ENCODE measurements at regions not wholly inside any gene's neighbourhood (a gene's known extent, or its start where the extent isn't known, plus 50 kb on each side); places are given as distances from the start of the nearest gene placed in this dataset.

GRCh38 chr12:92341065-92341668 lies 195.5 kb upstream of the BTG1 start:
- no peaks in the 10 kb centered on the region for H3K36me3 ChIP-seq (ENCODE audit: control insufficient read depth, insufficient read depth, low read length)
- no peak overlapping the region for H3K23ac ChIP-seq (ENCODE audit: low read length)
- no peak overlapping the region for H3K27ac ChIP-seq (ENCODE audit: low read depth, low read length)
- DNase-seq, result peak; percentile 29
- no peak overlapping the region for H3K4me2 ChIP-seq (ENCODE audit: low read length)
- no peak overlapping the region for H3K9ac ChIP-seq (ENCODE audit: low read length)
- H2BK5ac ChIP-seq (ENCODE audit: low read length), result no peak overlapping the region
- H4K5ac ChIP-seq (ENCODE audit: low read length), result no peak overlapping the region
- H3K79me2 ChIP-seq (ENCODE audit: control insufficient read depth, insufficient read depth, low read length), result no peaks in the 10 kb centered on the region
- H3K56ac ChIP-seq (ENCODE audit: low read length), result no peak overlapping the region
- H3K79me1 ChIP-seq (ENCODE audit: low read length), result no peaks in the 10 kb centered on the region
- no peak overlapping the region for H4K8ac ChIP-seq (ENCODE audit: low read depth, low read length)
- H3K27me3 ChIP-seq (ENCODE audit: insufficient read depth, low read length, poor library complexity), result no peaks in the 10 kb centered on the region
- no peak overlapping the region for H3K18ac ChIP-seq (ENCODE audit: low read length)
- no peak overlapping the region for H2BK15ac ChIP-seq (replicated peaks; ENCODE audit: low read depth)
- H2BK120ac ChIP-seq (ENCODE audit: low read depth, low read length), result no peak overlapping the region
- no peaks in the 10 kb centered on the region for H3K4me1 ChIP-seq (ENCODE audit: control insufficient read depth, low read depth, low read length)
- H3K4ac ChIP-seq (ENCODE audit: low read depth, low read length), result no peak overlapping the region
- no CpG with 5 or more reads among the region's 13 CpGs for WGBS (ENCODE audit: extremely low coverage, insufficient coverage, low lambda C conversion rate)
- H3K4me3 ChIP-seq (ENCODE audit: low read length), result no peak overlapping the region
- no peak overlapping the region for H2AK5ac ChIP-seq (ENCODE audit: low read length)

DNA sequence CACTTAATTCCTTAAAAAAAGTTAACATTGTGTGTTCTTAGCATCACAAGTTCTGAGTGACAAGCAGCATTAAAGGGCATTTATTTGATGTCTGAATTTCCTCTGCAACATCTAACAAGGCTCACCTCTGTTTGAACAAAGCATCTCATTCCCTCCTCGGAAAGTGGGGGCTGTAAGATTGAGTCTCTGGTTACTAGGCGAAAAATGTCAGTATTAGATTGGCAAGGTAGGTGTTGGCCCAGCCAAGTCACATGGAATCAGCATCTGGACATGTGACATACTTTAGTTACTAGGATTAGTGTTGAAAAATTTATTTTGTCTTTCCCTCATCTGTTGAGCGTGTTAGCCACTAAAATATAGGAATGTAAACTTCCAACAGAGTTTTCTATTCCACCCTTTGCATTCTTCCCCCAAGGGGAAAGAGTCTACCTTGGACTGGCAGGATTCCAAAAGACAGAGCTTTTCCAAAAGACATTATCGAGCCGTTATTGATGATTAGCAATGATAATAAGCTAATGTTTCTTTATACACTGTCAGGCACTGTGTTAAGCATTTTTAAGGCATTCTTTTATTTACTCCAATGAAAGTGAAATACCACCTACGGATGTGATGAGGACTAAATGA lies 194.9 kb upstream of the BTG1 start:
- no peak overlapping the region for H2BK120ac ChIP-seq (ENCODE audit: low read depth, low read length)
- no peak overlapping the region for H4K5ac ChIP-seq (ENCODE audit: low read length)
- H2AK5ac ChIP-seq (ENCODE audit: low read length), result no peak overlapping the region
- H3K79me2 ChIP-seq (ENCODE audit: control insufficient read depth, insufficient read depth, low read length), result no peaks in the 10 kb centered on the region
- no peak overlapping the region for H4K8ac ChIP-seq (ENCODE audit: low read depth, low read length)
- H3K27ac ChIP-seq (ENCODE audit: low read depth, low read length), result no peak overlapping the region
- no peak overlapping the region for H3K4me3 ChIP-seq (ENCODE audit: low read length)
- H3K4me2 ChIP-seq (ENCODE audit: low read length), result no peak overlapping the region
- no peak overlapping the region for H3K18ac ChIP-seq (ENCODE audit: low read length)
- H3K79me1 ChIP-seq (ENCODE audit: low read length), result no peaks in the 10 kb centered on the region
- WGBS (ENCODE audit: extremely low coverage, insufficient coverage, low lambda C conversion rate), result no CpG with 5 or more reads among the region's 6 CpGs
- H3K4me1 ChIP-seq (ENCODE audit: control insufficient read depth, low read depth, low read length), result no peaks in the 10 kb centered on the region
- no peak overlapping the region for H2BK5ac ChIP-seq (ENCODE audit: low read length)
- no peak overlapping the region for H3K9ac ChIP-seq (ENCODE audit: low read length)
- DNase-seq, result no peak
- H2BK15ac ChIP-seq (replicated peaks; ENCODE audit: low read depth), result no peak overlapping the region
- H3K27me3 ChIP-seq (ENCODE audit: insufficient read depth, low read length, poor library complexity), result no peaks in the 10 kb centered on the region
- no peak overlapping the region for H3K56ac ChIP-seq (ENCODE audit: low read length)
- no peaks in the 10 kb centered on the region for H3K36me3 ChIP-seq (ENCODE audit: control insufficient read depth, insufficient read depth, low read length)
- no peak overlapping the region for H3K4ac ChIP-seq (ENCODE audit: low read depth, low read length)
- no peak overlapping the region for H3K23ac ChIP-seq (ENCODE audit: low read length)

DNA sequence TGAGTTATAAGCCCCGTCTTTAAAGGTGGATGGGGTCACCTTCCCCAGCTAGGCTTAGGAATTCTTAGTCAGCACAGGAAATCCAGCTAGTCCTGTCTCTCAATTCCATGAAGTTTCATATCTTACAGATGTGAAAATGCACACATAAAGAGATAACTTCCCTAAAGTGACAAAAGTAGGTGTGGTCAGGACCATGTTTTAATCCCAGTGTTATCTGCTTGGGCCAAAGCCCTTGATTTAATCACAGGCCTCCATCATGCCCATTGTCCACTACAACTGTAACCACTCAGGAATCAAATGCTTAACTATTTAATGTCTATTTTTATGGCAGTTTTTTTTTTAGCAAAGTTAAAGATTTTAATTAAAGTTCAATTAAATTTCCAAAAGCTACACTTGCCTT lies 194.4 kb upstream of the BTG1 start:
- no peak overlapping the region for H3K27ac ChIP-seq (ENCODE audit: low read depth, low read length)
- H3K79me1 ChIP-seq (ENCODE audit: low read length), result no peaks in the 10 kb centered on the region
- no peak overlapping the region for H4K8ac ChIP-seq (ENCODE audit: low read depth, low read length)
- H3K18ac ChIP-seq (ENCODE audit: low read length), result no peak overlapping the region
- H2BK120ac ChIP-seq (ENCODE audit: low read depth, low read length), result no peak overlapping the region
- no peak overlapping the region for H3K4me3 ChIP-seq (ENCODE audit: low read length)
- no peaks in the 10 kb centered on the region for H3K36me3 ChIP-seq (ENCODE audit: control insufficient read depth, insufficient read depth, low read length)
- H2AK5ac ChIP-seq (ENCODE audit: low read length), result no peak overlapping the region
- peak; percentile 6 for DNase-seq
- no CpG with 5 or more reads among the region's 1 CpG for WGBS (ENCODE audit: extremely low coverage, insufficient coverage, low lambda C conversion rate)
- no peaks in the 10 kb centered on the region for H3K4me1 ChIP-seq (ENCODE audit: control insufficient read depth, low read depth, low read length)
- no peak overlapping the region for H3K56ac ChIP-seq (ENCODE audit: low read length)
- H3K23ac ChIP-seq (ENCODE audit: low read length), result no peak overlapping the region
- H3K4ac ChIP-seq (ENCODE audit: low read depth, low read length), result no peak overlapping the region
- H4K5ac ChIP-seq (ENCODE audit: low read length), result no peak overlapping the region
- H2BK5ac ChIP-seq (ENCODE audit: low read length), result no peak overlapping the region
- no peak overlapping the region for H2BK15ac ChIP-seq (replicated peaks; ENCODE audit: low read depth)
- H3K4me2 ChIP-seq (ENCODE audit: low read length), result no peak overlapping the region
- H3K9ac ChIP-seq (ENCODE audit: low read length), result no peak overlapping the region
- no peaks in the 10 kb centered on the region for H3K27me3 ChIP-seq (ENCODE audit: insufficient read depth, low read length, poor library complexity)
- H3K79me2 ChIP-seq (ENCODE audit: control insufficient read depth, insufficient read depth, low read length), result no peaks in the 10 kb centered on the region

GRCh38 chr12:92339198-92339821 lies 193.7 kb upstream of the BTG1 start:
- H3K27me3 ChIP-seq (ENCODE audit: insufficient read depth, low read length, poor library complexity), result no peaks in the 10 kb centered on the region
- WGBS (ENCODE audit: extremely low coverage, insufficient coverage, low lambda C conversion rate), result no CpG with 5 or more reads among the region's 13 CpGs
- no peak overlapping the region for H3K56ac ChIP-seq (ENCODE audit: low read length)
- no peaks in the 10 kb centered on the region for H3K4me1 ChIP-seq (ENCODE audit: control insufficient read depth, low read depth, low read length)
- H3K23ac ChIP-seq (ENCODE audit: low read length), result peak overlapping the region; percentile 75
- H3K36me3 ChIP-seq (ENCODE audit: control insufficient read depth, insufficient read depth, low read length), result no peaks in the 10 kb centered on the region
- no peak overlapping the region for H2BK15ac ChIP-seq (replicated peaks; ENCODE audit: low read depth)
- no peak overlapping the region for H3K4me3 ChIP-seq (ENCODE audit: low read length)
- H3K79me2 ChIP-seq (ENCODE audit: control insufficient read depth, insufficient read depth, low read length), result no peaks in the 10 kb centered on the region
- H3K4ac ChIP-seq (ENCODE audit: low read depth, low read length), result no peak overlapping the region
- no peak overlapping the region for H3K18ac ChIP-seq (ENCODE audit: low read length)
- no peak overlapping the region for H4K5ac ChIP-seq (ENCODE audit: low read length)
- H3K79me1 ChIP-seq (ENCODE audit: low read length), result no peaks in the 10 kb centered on the region
- no peak overlapping the region for H2BK5ac ChIP-seq (ENCODE audit: low read length)
- no peak overlapping the region for H2AK5ac ChIP-seq (ENCODE audit: low read length)
- no peak overlapping the region for H3K4me2 ChIP-seq (ENCODE audit: low read length)
- no peak overlapping the region for H3K9ac ChIP-seq (ENCODE audit: low read length)
- DNase-seq, result no peak
- H2BK120ac ChIP-seq (ENCODE audit: low read depth, low read length), result no peak overlapping the region
- H4K8ac ChIP-seq (ENCODE audit: low read depth, low read length), result no peak overlapping the region
- H3K27ac ChIP-seq (ENCODE audit: low read depth, low read length), result no peak overlapping the region

GRCh38 chr12:92338671-92339070 lies 193.0 kb upstream of the BTG1 start:
- Histone ChIP-seq H3K4ac (ENCODE audit: low read depth, low read length) (no peak overlapping the region), H3K4me1 (ENCODE audit: control insufficient read depth, low read depth, low read length) (no peaks in the 10 kb centered on the region), H2BK120ac (ENCODE audit: low read depth, low read length) (no peak overlapping the region), H4K5ac (ENCODE audit: low read length) (no peak overlapping the region), H3K4me3 (ENCODE audit: low read length) (no peak overlapping the region), H3K36me3 (ENCODE audit: control insufficient read depth, insufficient read depth, low read length) (no peaks in the 10 kb centered on the region), H3K4me2 (ENCODE audit: low read length) (no peak overlapping the region), H3K27me3 (ENCODE audit: insufficient read depth, low read length, poor library complexity) (no peaks in the 10 kb centered on the region), H4K8ac (ENCODE audit: low read depth, low read length) (no peak overlapping the region), H2AK5ac (ENCODE audit: low read length) (no peak overlapping the region), H3K27ac (ENCODE audit: low read depth, low read length) (no peak overlapping the region), H3K56ac (ENCODE audit: low read length) (no peak overlapping the region), H2BK15ac (replicated peaks; ENCODE audit: low read depth) (no peak overlapping the region), H3K23ac (ENCODE audit: low read length) (no peak overlapping the region), H3K9ac (ENCODE audit: low read length) (no peak overlapping the region), H3K79me2 (ENCODE audit: control insufficient read depth, insufficient read depth, low read length) (no peaks in the 10 kb centered on the region), H3K18ac (ENCODE audit: low read length) (no peak overlapping the region), H2BK5ac (ENCODE audit: low read length) (no peak overlapping the region), H3K79me1 (ENCODE audit: low read length) (no peaks in the 10 kb centered on the region)
- peak; percentile 56 for DNase-seq
- no CpG with 5 or more reads among the region's 1 CpG for WGBS (ENCODE audit: extremely low coverage, insufficient coverage, low lambda C conversion rate)
